ENCODE measurements at regions not wholly inside any gene's neighbourhood (a gene's known extent, or its start where the extent isn't known, plus 50 kb on each side); places are given as distances from the start of the nearest gene placed in this dataset.

DNA sequence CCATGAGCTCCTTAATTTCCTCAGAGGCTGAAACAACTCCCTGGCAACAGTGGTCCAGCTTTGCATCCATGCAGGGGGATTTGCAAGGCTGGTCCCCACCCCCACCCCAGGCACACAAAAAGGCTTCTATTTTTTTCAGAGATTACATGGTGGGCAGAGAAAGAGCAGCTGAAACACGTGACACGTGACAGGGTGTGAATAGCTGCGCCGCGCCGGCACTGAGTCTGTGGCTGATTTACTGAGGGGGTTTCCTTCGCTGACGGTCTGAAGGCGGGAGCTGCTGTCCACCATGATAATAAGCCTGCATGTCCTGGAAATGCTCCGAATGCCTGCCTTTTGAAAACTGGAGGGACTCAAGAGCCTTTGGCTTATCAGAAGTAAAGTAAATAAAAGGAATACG is 50.7 kb upstream of the APCDD1 start:
- no peak for TF ChIP-seq TAF1 (IDR thresholded peaks at IDR 0.05; ENCODE audit: low read depth)
- TF ChIP-seq CEBPB (IDR thresholded peaks at IDR 0.05): no peak
- TF ChIP-seq EP300 (IDR thresholded peaks at IDR 0.05; ENCODE audit: borderline replicate concordance): no peak
- no peak for TF ChIP-seq EGR1 (IDR thresholded peaks at IDR 0.05)
- TF ChIP-seq, protein P1, sequence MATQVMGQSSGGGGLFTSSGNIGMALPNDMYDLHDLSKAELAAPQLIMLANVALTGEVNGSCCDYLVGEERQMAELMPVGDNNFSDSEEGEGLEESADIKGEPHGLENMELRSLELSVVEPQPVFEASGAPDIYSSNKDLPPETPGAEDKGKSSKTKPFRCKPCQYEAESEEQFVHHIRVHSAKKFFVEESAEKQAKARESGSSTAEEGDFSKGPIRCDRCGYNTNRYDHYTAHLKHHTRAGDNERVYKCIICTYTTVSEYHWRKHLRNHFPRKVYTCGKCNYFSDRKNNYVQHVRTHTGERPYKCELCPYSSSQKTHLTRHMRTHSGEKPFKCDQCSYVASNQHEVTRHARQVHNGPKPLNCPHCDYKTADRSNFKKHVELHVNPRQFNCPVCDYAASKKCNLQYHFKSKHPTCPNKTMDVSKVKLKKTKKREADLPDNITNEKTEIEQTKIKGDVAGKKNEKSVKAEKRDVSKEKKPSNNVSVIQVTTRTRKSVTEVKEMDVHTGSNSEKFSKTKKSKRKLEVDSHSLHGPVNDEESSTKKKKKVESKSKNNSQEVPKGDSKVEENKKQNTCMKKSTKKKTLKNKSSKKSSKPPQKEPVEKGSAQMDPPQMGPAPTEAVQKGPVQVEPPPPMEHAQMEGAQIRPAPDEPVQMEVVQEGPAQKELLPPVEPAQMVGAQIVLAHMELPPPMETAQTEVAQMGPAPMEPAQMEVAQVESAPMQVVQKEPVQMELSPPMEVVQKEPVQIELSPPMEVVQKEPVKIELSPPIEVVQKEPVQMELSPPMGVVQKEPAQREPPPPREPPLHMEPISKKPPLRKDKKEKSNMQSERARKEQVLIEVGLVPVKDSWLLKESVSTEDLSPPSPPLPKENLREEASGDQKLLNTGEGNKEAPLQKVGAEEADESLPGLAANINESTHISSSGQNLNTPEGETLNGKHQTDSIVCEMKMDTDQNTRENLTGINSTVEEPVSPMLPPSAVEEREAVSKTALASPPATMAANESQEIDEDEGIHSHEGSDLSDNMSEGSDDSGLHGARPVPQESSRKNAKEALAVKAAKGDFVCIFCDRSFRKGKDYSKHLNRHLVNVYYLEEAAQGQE (IDR thresholded peaks at IDR 0.05; ENCODE audit: low read depth): no peak
- TF ChIP-seq RAD21 (IDR thresholded peaks at IDR 0.05; ENCODE audit: low read depth): no peak
- TF ChIP-seq TCF12 (IDR thresholded peaks at IDR 0.05; ENCODE audit: low read depth): no peak
- no peak for TF ChIP-seq USF1 (IDR thresholded peaks at IDR 0.05)
- TF ChIP-seq YY1 (IDR thresholded peaks at IDR 0.05; ENCODE audit: low read depth): no peak
- TF ChIP-seq CREB1 (IDR thresholded peaks at IDR 0.05; ENCODE audit: low read depth): no peak
- TF ChIP-seq, protein P2, sequence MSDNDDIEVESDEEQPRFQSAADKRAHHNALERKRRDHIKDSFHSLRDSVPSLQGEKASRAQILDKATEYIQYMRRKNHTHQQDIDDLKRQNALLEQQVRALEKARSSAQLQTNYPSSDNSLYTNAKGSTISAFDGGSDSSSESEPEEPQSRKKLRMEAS (IDR thresholded peaks at IDR 0.05): no peak
- TF ChIP-seq NFIC (IDR thresholded peaks at IDR 0.05): no peak
- no peak for TF ChIP-seq FOXM1 (IDR thresholded peaks at IDR 0.05; ENCODE audit: borderline replicate concordance, low read depth)

All from Ishikawa (cell line).